Caco-2 (cell line): ENCODE measurements at regions not wholly inside any gene's neighbourhood (a gene's known extent, or its start where the extent isn't known, plus 50 kb on each side); places are given as distances from the start of the nearest gene placed in this dataset.

Experiments used
- BruUV-seq: library from RNA; stranded (reverse); fragments of 400-500 nt; replicated peaks from 2 replicates; lab custom pipeline; 2021; lab: Mats Ljungman, UMichigan
- CTCF ChIA-PET: fragments of 300-600 bp; sonication (Branson Sonifier 250); formaldehyde crosslinking; loops from one replicate; lab custom pipeline; 2022; ENCODE audit warnings: antibody characterized with exemption; lab: Charles Lee
- POLR2A ChIA-PET: fragments of 300-600 bp; sonication (Branson Sonifier 250); formaldehyde crosslinking; loops from one replicate; lab custom pipeline; 2022; ENCODE audit warnings: antibody characterized with exemption; lab: Charles Lee
- DNase-seq, 2 experiments: peaks; one replicate each; pipeline versions ENCODE4 v3.0.0 to v3.0.0-alpha.2; 2020 to 2022
- H3K27me3 ChIP-seq: replicated peaks from 2 replicates; pipeline ENCODE4 v1.6.0; 2011; ENCODE audit warnings: low read length; ENCODE audit not compliant: control insufficient read depth, insufficient read depth
- H3K36me3 ChIP-seq: 2 replicates; pipeline ENCODE4 v1.5.1; 2011; ENCODE audit warnings: low read length; ENCODE audit not compliant: control insufficient read depth, insufficient read depth
- H3K4me1 ChIP-seq: fragments of 250-450 bp; sonication (Bioruptor Pico); 2 replicates; pipeline ENCODE4 v1.5.1; 2020; ENCODE audit warnings: mild to moderate bottlenecking
- H3K4me3 ChIP-seq: 2 replicates; pipeline ENCODE4 v1.5.1; 2011; ENCODE audit warnings: low read depth, mild to moderate bottlenecking, control low read depth, low read length
- H3K9me3 ChIP-seq: fragments of 250-450 bp; sonication (Bioruptor Pico); 2 replicates; pipeline ENCODE4 v1.5.1; 2020; ENCODE audit warnings: mild to moderate bottlenecking, moderate library complexity
- H3K27ac Mint-ChIP-seq: one replicate; pipeline ENCODE4 v1.8.0; 2022; ENCODE audit warnings: mixed read lengths; ENCODE audit not compliant: unreplicated experiment
- H3K27me3 Mint-ChIP-seq: one replicate; pipeline ENCODE4 v1.8.0; 2022; ENCODE audit warnings: mixed read lengths; ENCODE audit not compliant: insufficient read depth, unreplicated experiment
- H3K36me3 Mint-ChIP-seq: one replicate; pipeline ENCODE4 v1.8.0; 2022; ENCODE audit warnings: mild to moderate bottlenecking, mixed read lengths; ENCODE audit not compliant: insufficient read depth, unreplicated experiment
- H3K4me1 Mint-ChIP-seq: one replicate; pipeline ENCODE4 v1.8.0; 2022; ENCODE audit warnings: low read depth, mixed read lengths; ENCODE audit not compliant: unreplicated experiment
- H3K4me3 Mint-ChIP-seq: one replicate; pipeline ENCODE4 v1.8.0; 2022; ENCODE audit warnings: mild to moderate bottlenecking, moderate library complexity, mixed read lengths; ENCODE audit not compliant: unreplicated experiment
- H3K9me3 Mint-ChIP-seq: one replicate; pipeline ENCODE4 v1.8.0; 2022; ENCODE audit warnings: mixed read lengths; ENCODE audit not compliant: unreplicated experiment
- intact Hi-C: fragments of 100-400 bp; cut with micrococcal nuclease; formaldehyde crosslinking; loops from one replicate; pipeline ENCODE4 v1.10.0; 2022; ENCODE audit not compliant: unreplicated experiment
- TF ChIP-seq, protein P1 (sequence below), 2 experiments: fragments of 200-600 bp in 1 of 2; IDR thresholded peaks; 1 replicate in 1 of 2; 2 replicates in 1 of 2; pipeline versions ENCODE4 v1.5.1 to v1.8.0; 2011 to 2022; ENCODE audit warnings: antibody characterized with exemption in 1 of 2, control low read depth in 1 of 2, inconsistent platforms in 1 of 2, low read depth in 1 of 2, low read length in 1 of 2, mild to moderate bottlenecking in 1 of 2, moderate library complexity in 1 of 2; ENCODE audit not compliant: insufficient read depth in 1 of 2, severe bottlenecking in 1 of 2, unreplicated experiment in 1 of 2

DNA sequence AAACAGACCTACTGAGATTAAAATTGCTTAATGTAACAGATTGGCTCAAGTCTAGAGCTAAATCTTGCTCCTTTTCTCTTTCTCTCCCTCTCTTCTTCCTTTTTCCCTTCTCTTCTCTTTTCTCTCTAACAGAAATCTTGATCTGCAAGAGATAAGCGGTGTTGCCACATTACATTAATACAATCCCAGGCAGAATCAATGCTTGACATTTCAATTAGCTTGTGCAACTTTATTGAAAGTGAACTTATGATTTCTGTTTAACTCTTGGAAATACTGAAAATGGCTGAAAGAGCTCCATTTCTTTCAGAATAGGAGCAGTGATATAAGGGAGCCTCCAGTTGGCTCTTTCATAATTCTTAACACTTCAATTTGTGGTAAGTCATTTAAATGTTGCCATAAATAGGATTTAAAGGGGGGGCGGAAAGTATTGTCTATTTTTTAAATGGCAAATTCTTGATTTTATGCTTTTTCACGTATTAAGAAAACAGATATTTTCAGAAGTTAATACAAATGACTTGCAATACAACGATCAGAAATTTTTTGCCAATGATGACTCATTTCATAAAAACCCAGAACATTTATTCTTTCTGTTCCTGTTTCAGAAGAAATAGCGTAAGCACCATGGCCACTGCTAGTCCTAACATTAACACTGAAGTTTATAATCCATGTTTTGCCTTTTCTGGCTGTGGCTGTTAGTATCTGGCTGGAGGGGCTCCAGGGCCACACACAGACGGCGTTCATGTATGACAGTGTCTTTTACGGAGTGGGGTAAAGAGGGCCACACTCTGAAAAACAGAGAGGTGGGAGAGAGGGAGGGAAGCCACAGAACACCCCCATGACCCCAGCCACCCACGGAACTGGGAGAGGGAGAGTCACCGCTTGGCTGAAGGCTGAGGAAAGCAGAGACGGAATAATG, 115.7 kb upstream of the FAT1 start:
- Mint-ChIP-seq H3K27me3 (no peaks in the 10 kb centered on the region), H3K4me1 (no peaks in the 10 kb centered on the region), H3K36me3 (no peaks in the 10 kb centered on the region), H3K9me3 (no peaks in the 10 kb centered on the region), H3K4me3 (no peak overlapping the region), H3K27ac (no peak overlapping the region)
- Histone ChIP-seq H3K9me3 (no peaks in the 10 kb centered on the region), H3K4me1 (no peaks in the 10 kb centered on the region; the same call in 1 of the 2 replicates), H3K4me3 (no peak overlapping the region), H3K27me3 (no peaks in the 10 kb centered on the region), H3K36me3 (no peaks in the 10 kb centered on the region)
- intact Hi-C loops: no loop called here
- no TSS peak for BruUV-seq
- TF ChIP-seq, protein P1, sequence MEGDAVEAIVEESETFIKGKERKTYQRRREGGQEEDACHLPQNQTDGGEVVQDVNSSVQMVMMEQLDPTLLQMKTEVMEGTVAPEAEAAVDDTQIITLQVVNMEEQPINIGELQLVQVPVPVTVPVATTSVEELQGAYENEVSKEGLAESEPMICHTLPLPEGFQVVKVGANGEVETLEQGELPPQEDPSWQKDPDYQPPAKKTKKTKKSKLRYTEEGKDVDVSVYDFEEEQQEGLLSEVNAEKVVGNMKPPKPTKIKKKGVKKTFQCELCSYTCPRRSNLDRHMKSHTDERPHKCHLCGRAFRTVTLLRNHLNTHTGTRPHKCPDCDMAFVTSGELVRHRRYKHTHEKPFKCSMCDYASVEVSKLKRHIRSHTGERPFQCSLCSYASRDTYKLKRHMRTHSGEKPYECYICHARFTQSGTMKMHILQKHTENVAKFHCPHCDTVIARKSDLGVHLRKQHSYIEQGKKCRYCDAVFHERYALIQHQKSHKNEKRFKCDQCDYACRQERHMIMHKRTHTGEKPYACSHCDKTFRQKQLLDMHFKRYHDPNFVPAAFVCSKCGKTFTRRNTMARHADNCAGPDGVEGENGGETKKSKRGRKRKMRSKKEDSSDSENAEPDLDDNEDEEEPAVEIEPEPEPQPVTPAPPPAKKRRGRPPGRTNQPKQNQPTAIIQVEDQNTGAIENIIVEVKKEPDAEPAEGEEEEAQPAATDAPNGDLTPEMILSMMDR (IDR thresholded peaks at IDR 0.05; ENCODE audit: insufficient read depth in 1 of 2, low read depth in 1 of 2, low read length in 1 of 2, severe bottlenecking in 1 of 2, unreplicated experiment in 1 of 2): no peak
- POLR2A ChIA-PET: no interaction called here
- CTCF ChIA-PET: no interaction called here
- no peak for DNase-seq

DNA sequence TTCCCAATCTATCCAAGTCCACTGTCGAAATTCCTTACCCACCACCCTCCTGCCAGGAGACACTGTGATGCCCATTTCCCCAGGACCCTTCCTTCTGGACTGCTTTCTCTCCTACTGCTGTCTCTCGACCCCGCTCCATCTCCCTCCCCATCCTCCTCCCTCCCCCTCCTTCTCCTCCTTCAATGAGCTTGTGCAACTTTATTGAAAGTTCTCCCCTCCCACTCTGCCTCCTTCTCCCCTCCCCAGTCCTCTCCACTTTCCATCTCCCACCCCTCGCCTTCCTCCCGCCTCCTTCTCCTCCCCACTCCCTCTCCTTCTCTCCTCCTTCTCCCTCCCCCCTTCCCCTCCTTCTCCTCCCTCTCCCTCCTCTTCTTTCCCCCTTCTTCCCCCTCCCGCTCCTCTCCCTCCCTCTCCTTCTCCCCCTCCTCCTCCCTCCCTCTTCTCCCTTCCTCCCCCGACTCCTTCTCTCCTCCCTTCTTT, 116.6 kb upstream of the FAT1 start:
- Histone ChIP-seq H3K36me3 (no peaks in the 10 kb centered on the region), H3K27me3 (no peaks in the 10 kb centered on the region), H3K4me1 (peaks cover 9% of the 10 kb centered on the region; the same call in 1 of the 2 replicates), H3K9me3 (no peaks in the 10 kb centered on the region), H3K4me3 (no peak overlapping the region)
- H3K27ac Mint-ChIP-seq: no peak overlapping the region
- intact Hi-C loops: no loop called here
- CTCF ChIA-PET: no interaction called here
- POLR2A ChIA-PET: no interaction called here
- TF ChIP-seq, protein P1 (IDR thresholded peaks at IDR 0.05; ENCODE audit: insufficient read depth in 1 of 2, low read depth in 1 of 2, low read length in 1 of 2, severe bottlenecking in 1 of 2, unreplicated experiment in 1 of 2): no peak
- H3K4me1 Mint-ChIP-seq: no peaks in the 10 kb centered on the region
- no peak for DNase-seq
- no peak overlapping the region for H3K4me3 Mint-ChIP-seq
- H3K36me3 Mint-ChIP-seq: no peaks in the 10 kb centered on the region
- no peaks in the 10 kb centered on the region for H3K9me3 Mint-ChIP-seq
- H3K27me3 Mint-ChIP-seq: no peaks in the 10 kb centered on the region
- BruUV-seq: no TSS peak

DNA sequence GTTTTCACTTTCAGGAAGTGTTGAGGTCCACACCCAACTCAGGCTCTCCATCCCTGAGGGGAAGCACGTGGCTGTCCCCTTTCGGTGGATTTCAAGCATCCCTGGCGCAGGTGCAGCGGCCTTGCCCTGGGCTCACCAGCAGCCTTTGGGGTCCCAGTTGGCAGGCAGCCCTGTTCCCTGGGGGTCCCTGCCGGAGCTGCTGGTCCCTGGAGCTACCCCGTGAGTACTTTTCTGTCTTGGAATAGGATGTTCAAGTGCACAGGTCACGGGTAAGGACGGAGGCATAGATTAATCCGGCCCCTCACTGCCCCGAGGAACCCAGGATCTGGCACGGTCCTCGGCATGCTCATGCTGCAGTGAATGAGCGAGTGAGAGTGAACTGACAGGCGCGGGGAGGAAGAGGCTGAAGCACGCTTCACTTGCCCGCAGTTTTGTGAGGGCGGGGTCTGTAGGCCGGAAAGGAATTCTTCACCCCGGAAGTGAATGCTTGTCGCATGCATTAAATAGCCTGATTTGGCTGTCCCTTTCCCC, 117.2 kb upstream of the FAT1 start:
- Mint-ChIP-seq H3K27me3 (no peaks in the 10 kb centered on the region), H3K4me3 (no peak overlapping the region), H3K36me3 (no peaks in the 10 kb centered on the region), H3K27ac (no peak overlapping the region), H3K9me3 (no peaks in the 10 kb centered on the region), H3K4me1 (no peaks in the 10 kb centered on the region)
- TF ChIP-seq, protein P1 (IDR thresholded peaks at IDR 0.05; ENCODE audit: insufficient read depth in 1 of 2, low read depth in 1 of 2, low read length in 1 of 2, severe bottlenecking in 1 of 2, unreplicated experiment in 1 of 2): no peak
- ChIA-PET CTCF (no interaction called here), POLR2A (no interaction called here)
- H3K9me3 ChIP-seq: no peaks in the 10 kb centered on the region
- BruUV-seq: no TSS peak
- no peak for DNase-seq
- no peaks in the 10 kb centered on the region for H3K36me3 ChIP-seq
- peaks cover 13% of the 10 kb centered on the region; the same call in 1 of the 2 replicates for H3K4me1 ChIP-seq
- H3K27me3 ChIP-seq: no peaks in the 10 kb centered on the region
- no peak overlapping the region for H3K4me3 ChIP-seq
- intact Hi-C loops: no loop called here
